ENCODE measurements at regions not wholly inside any gene's neighbourhood (a gene's known extent, or its start where the extent isn't known, plus 50 kb on each side); places are given as distances from the start of the nearest gene placed in this dataset.

GRCh38 chr12:124105546-124105945 lies 132.5 kb downstream of the ZNF664 start:
- Histone ChIP-seq H3K27me3 (no peaks in the 10 kb centered on the region), H3K36me3 (no peaks in the 10 kb centered on the region), H3K4me1 (no peaks in the 10 kb centered on the region), H3K9me3 (no peaks in the 10 kb centered on the region), H3K27ac (no peak overlapping the region), H3K4me3 (no peak overlapping the region)
- in situ Hi-C loops (cut with MboI; ENCODE audit: low sequenced_read_pairs in 4 of 4) = no loop called here
- TF ChIP-seq POLR2A (IDR thresholded peaks at IDR 0.05) = no peak
- no peak for TF ChIP-seq CTCF (IDR thresholded peaks at IDR 0.05 in 4 of 5, conservative IDR thresholded peaks at IDR 0.05 in 1 of 5)
- DNase-seq (no peak), ATAC-seq (no peak)
- intact Hi-C loops (cut with DNase I; ENCODE audit: low total_unique reads) = no loop called here

GRCh38 chr12:124107351-124107750 lies 134.3 kb downstream of the ZNF664 start:
- Histone ChIP-seq H3K4me1 (no peaks in the 10 kb centered on the region), H3K27ac (no peak overlapping the region), H3K9me3 (no peaks in the 10 kb centered on the region), H3K27me3 (no peaks in the 10 kb centered on the region), H3K36me3 (no peaks in the 10 kb centered on the region), H3K4me3 (no peak overlapping the region)
- DNase-seq = no peak
- ATAC-seq = no peak
- no peak for TF ChIP-seq POLR2A (IDR thresholded peaks at IDR 0.05)
- in situ Hi-C loops (cut with MboI; ENCODE audit: low sequenced_read_pairs in 4 of 4) (no loop called here), intact Hi-C loops (cut with DNase I; ENCODE audit: low total_unique reads) (no loop called here)

GRCh38 chr12:124109760-124110159 lies 136.7 kb downstream of the ZNF664 start:
- H3K36me3 ChIP-seq = no peaks in the 10 kb centered on the region
- no peak overlapping the region for H3K4me3 ChIP-seq
- H3K27me3 ChIP-seq = no peaks in the 10 kb centered on the region
- in situ Hi-C loops (cut with MboI; ENCODE audit: low sequenced_read_pairs in 4 of 4) = no loop called here
- H3K27ac ChIP-seq = no peak overlapping the region
- no peak for DNase-seq
- TF ChIP-seq POLR2A (IDR thresholded peaks at IDR 0.05) (no peak), CTCF (IDR thresholded peaks at IDR 0.05 in 4 of 5, conservative IDR thresholded peaks at IDR 0.05 in 1 of 5) (no peak)
- intact Hi-C loops (cut with DNase I; ENCODE audit: low total_unique reads) = no loop called here
- peak in 1 of 2 donors; percentile 51 for ATAC-seq
- no peaks in the 10 kb centered on the region for H3K4me1 ChIP-seq
- no peaks in the 10 kb centered on the region for H3K9me3 ChIP-seq

- in situ Hi-C loops (cut with MboI; ENCODE audit: low sequenced_read_pairs in 4 of 4) = no loop called here
- TF ChIP-seq POLR2A (IDR thresholded peaks at IDR 0.05) (no peak), CTCF (IDR thresholded peaks at IDR 0.05 in 4 of 5, conservative IDR thresholded peaks at IDR 0.05 in 1 of 5) (no peak)
- Histone ChIP-seq H3K36me3 (no peaks in the 10 kb centered on the region), H3K9me3 (no peaks in the 10 kb centered on the region), H3K27me3 (no peaks in the 10 kb centered on the region), H3K4me3 (no peak overlapping the region), H3K4me1 (no peaks in the 10 kb centered on the region), H3K27ac (no peak overlapping the region)
- intact Hi-C loops (cut with DNase I; ENCODE audit: low total_unique reads) = no loop called here
- DNase-seq = no peak
- no peak for ATAC-seq
Measured at GRCh38 chr12:124110372-124110883, 137.4 kb downstream of the ZNF664 start.

- H3K27ac ChIP-seq = no peak overlapping the region
- intact Hi-C loops (cut with DNase I; ENCODE audit: low total_unique reads) (no loop called here), in situ Hi-C loops (cut with MboI; ENCODE audit: low sequenced_read_pairs in 4 of 4) (no loop called here)
- no peaks in the 10 kb centered on the region for H3K4me1 ChIP-seq
- no peaks in the 10 kb centered on the region for H3K27me3 ChIP-seq
- H3K9me3 ChIP-seq = no peaks in the 10 kb centered on the region
- H3K36me3 ChIP-seq = no peaks in the 10 kb centered on the region
- H3K4me3 ChIP-seq = no peak overlapping the region
- DNase-seq = no peak
- ATAC-seq = no peak
- no peak for TF ChIP-seq POLR2A (IDR thresholded peaks at IDR 0.05)
- TF ChIP-seq CTCF (IDR thresholded peaks at IDR 0.05 in 4 of 5, conservative IDR thresholded peaks at IDR 0.05 in 1 of 5) = no peak
Measured at GRCh38 chr12:124111006-124111405, 138.0 kb downstream of the ZNF664 start.
